NB4 (cell line): ENCODE measurements at regions not wholly inside any gene's neighbourhood (a gene's known extent, or its start where the extent isn't known, plus 50 kb on each side); places are given as distances from the start of the nearest gene placed in this dataset.

ENCODE experiments used
- DNase-seq: peaks from one replicate; pipeline ENCODE4 v3.0.0; 2010; ENCODE audit warnings: low read depth
- H3K4me3 ChIP-seq: one replicate; pipeline ENCODE4 v1.5.1; 2011; ENCODE audit warnings: mild to moderate bottlenecking, low read depth, low read length, moderate library complexity
- MYC ChIP-seq: IDR thresholded peaks from 2 replicates; pipeline ENCODE4 v1.6.1; 2011; ENCODE audit warnings: low read depth, low read length
- POLR2A ChIP-seq: IDR thresholded peaks from 2 replicates; pipeline ENCODE4 v1.6.1; 2011; ENCODE audit warnings: mild to moderate bottlenecking; ENCODE audit not compliant: insufficient read length; ENCODE audit errors: extremely low read depth
- TF ChIP-seq, protein P1 (sequence below): IDR thresholded peaks from one replicate; pipeline ENCODE4 v1.5.1; 2012; ENCODE audit warnings: low read depth, low read length
- TF ChIP-seq, protein P2 (sequence below): IDR thresholded peaks from 2 replicates; pipeline ENCODE4 v1.6.1; 2011; ENCODE audit warnings: low read depth, low read length

GRCh38 chr6:149186873-149187272 is 130.6 kb upstream of the TAB2 start:
- no peak overlapping the region for H3K4me3 ChIP-seq
- TF ChIP-seq MYC (no peak), POLR2A (no peak)
- TF ChIP-seq, protein P1, sequence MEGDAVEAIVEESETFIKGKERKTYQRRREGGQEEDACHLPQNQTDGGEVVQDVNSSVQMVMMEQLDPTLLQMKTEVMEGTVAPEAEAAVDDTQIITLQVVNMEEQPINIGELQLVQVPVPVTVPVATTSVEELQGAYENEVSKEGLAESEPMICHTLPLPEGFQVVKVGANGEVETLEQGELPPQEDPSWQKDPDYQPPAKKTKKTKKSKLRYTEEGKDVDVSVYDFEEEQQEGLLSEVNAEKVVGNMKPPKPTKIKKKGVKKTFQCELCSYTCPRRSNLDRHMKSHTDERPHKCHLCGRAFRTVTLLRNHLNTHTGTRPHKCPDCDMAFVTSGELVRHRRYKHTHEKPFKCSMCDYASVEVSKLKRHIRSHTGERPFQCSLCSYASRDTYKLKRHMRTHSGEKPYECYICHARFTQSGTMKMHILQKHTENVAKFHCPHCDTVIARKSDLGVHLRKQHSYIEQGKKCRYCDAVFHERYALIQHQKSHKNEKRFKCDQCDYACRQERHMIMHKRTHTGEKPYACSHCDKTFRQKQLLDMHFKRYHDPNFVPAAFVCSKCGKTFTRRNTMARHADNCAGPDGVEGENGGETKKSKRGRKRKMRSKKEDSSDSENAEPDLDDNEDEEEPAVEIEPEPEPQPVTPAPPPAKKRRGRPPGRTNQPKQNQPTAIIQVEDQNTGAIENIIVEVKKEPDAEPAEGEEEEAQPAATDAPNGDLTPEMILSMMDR, result no peak
- TF ChIP-seq, protein P2, sequence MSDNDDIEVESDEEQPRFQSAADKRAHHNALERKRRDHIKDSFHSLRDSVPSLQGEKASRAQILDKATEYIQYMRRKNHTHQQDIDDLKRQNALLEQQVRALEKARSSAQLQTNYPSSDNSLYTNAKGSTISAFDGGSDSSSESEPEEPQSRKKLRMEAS, result no peak
- no peak for DNase-seq

DNA sequence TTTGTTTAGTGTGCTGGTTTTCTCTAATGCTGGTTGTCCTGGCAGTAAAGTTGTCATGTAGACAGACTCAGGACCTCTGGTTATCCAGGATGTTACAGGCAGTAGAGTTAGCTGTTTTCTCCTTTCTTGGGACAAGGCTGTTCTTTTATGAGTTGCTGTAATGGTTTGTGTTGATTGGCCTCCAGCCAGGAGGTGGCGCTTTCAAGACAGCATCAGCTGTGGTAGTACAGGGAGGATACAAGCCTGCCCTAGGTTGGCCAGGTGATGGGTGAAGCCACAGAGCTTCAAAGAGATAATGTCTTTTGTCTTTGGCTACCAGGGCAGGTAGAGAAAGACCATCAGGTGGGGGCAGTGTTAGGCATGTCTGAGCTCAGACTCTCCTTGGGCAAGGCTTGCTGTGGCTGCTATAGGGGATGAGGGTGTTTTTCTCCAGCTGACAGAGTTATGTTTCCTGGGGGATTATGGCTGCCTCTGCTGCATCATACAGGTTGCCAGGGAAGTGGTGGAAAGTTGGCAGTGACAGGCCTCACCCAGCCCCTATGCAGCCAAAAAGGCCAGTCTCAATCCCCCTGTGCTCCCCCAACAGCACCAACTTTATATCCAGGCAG is 127.2 kb upstream of the TAB2 start:
- TF ChIP-seq, protein P1, result no peak
- H3K4me3 ChIP-seq, result no peak overlapping the region
- DNase-seq, result peak; percentile 38

DNA sequence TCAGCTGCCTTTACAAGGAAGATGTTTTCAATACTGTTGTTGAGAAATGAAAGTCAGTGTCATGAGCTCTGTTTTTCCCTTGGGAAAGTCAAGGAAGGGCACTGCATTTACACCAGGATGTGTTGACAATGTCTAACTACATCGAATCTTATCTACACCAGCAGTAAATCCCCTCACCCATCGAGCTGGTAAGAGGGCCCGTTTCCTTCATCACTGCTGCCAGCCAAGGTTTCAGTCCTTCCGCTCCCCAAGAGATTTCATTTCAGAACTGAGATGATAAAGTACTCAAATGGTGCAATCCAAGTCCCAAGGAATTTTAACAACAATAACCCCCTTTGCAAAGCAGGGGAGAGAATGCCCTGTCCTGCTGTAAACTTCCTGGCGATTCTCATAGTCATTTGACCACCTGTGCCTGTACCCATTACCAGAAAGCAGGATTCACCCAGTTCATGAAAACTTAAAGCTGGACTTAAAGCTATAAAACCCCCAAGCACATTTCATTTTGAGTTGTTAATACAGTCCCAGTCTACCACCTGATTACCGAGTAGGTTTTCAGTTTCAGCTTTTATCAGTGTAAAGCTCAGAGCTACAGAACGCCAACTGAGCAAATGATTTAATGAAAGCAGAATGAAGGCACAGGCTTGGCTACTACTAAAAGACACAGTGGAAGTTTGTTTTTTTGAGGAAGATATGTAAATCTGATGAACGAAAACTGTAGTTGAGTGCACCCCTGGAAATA is 122.5 kb upstream of the TAB2 start:
- TF ChIP-seq MYC (no peak), POLR2A (no peak)
- TF ChIP-seq, protein P1, result no peak
- TF ChIP-seq, protein P2, result no peak
- H3K4me3 ChIP-seq, result no peak overlapping the region
- no peak for DNase-seq

DNA sequence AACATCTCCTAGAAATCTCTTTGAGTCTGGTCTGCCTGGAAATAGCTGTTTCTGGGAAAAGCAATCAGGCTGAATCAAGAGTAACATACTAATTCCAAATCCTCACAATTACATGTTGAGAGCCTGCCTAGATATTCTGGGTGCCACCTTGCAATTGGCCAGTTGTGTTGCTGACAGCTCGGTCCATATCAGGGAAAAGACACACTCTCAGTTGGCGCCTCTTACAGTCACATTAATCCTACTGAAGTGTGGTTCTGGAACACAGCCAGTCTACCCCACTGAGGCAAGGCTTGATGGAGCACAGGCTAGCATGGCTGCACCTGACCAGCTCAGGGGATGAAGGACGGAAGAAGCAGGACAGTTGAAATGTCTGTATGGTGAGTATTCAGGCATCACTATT is 121.4 kb upstream of the TAB2 start:
- H3K4me3 ChIP-seq, result no peak overlapping the region
- no peak for TF ChIP-seq MYC
- TF ChIP-seq, protein P2, result no peak
- TF ChIP-seq, protein P1, result no peak
- TF ChIP-seq POLR2A, result no peak
- no peak for DNase-seq

DNA sequence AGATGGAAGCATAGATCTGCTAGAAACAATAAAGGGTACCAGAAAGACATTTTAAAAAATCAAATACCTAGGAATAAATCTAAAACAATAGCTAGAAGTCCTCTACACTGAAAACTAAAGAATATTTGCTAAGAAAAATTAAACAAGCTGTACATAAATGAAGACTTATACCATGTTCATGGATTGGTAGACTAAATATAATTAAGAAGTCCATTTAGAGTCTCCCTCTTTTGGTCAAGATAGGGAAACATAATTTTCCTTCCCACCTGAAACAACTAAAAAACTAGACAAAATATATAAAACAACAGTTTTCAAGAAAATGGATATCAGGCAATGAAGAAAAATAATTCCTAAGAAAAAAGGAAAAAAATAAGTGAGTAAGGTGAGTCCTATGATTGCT is 120.0 kb upstream of the TAB2 start:
- H3K4me3 ChIP-seq, result no peak overlapping the region
- DNase-seq, result no peak
- TF ChIP-seq POLR2A (no peak), MYC (no peak)
- TF ChIP-seq, protein P1, result no peak

- TF ChIP-seq, protein P1, result no peak
- TF ChIP-seq POLR2A (no peak), MYC (no peak)
- TF ChIP-seq, protein P2, result no peak
- no peak for DNase-seq
- no peak overlapping the region for H3K4me3 ChIP-seq
These were observed 119.2 kb upstream of the TAB2 start for GRCh38 chr6:149198265-149198664.
